ENCODE measurements at regions not wholly inside any gene's neighbourhood (a gene's known extent, or its start where the extent isn't known, plus 50 kb on each side); places are given as distances from the start of the nearest gene placed in this dataset.

- DNase-seq = no peak
These were observed 248.6 kb upstream of the GSE1 start for GRCh38 chr16:85364323-85365040.

GRCh38 chr16:85365120-85365519, 248.0 kb upstream of the GSE1 start:
- no peak for DNase-seq

- no peak for DNase-seq
These were observed 246.9 kb upstream of the GSE1 start for GRCh38 chr16:85366031-85366763.

GRCh38 chr16:85367485-85367884, 245.6 kb upstream of the GSE1 start:
- DNase-seq = no peak

- DNase-seq = no peak
These were observed 244.1 kb upstream of the GSE1 start for GRCh38 chr16:85369060-85369459.

GRCh38 chr16:85369741-85370528, 243.2 kb upstream of the GSE1 start:
- DNase-seq = peak; percentile 36

GRCh38 chr16:85370543-85370880, 242.6 kb upstream of the GSE1 start:
- no peak for DNase-seq

- DNase-seq = no peak
These were observed 242.1 kb upstream of the GSE1 start for GRCh38 chr16:85370881-85371651.

GRCh38 chr16:85371948-85372347, 241.2 kb upstream of the GSE1 start:
- DNase-seq = no peak

GRCh38 chr16:85372627-85373372, 240.3 kb upstream of the GSE1 start:
- no peak for DNase-seq

GRCh38 chr16:85373741-85374570, 239.2 kb upstream of the GSE1 start:
- no peak for DNase-seq

- no peak for DNase-seq
These were observed 238.6 kb upstream of the GSE1 start for GRCh38 chr16:85374571-85374872.

GRCh38 chr16:85375282-85375681, 237.8 kb upstream of the GSE1 start:
- DNase-seq = no peak

GRCh38 chr16:85376292-85377095, 236.6 kb upstream of the GSE1 start:
- DNase-seq = no peak

- DNase-seq = no peak
These were observed 235.6 kb upstream of the GSE1 start for GRCh38 chr16:85377388-85378144.

GRCh38 chr16:85378145-85379040, 234.7 kb upstream of the GSE1 start:
- no peak for DNase-seq

- no peak for DNase-seq
These were observed 233.8 kb upstream of the GSE1 start for GRCh38 chr16:85379041-85380001.

GRCh38 chr16:85380002-85380395, 233.1 kb upstream of the GSE1 start:
- no peak for DNase-seq
